Activated CD4-positive, alpha-beta T cell treated with anti-CD3 and anti-CD28 coated beads, Interleukin-2, amount 50 U/mL, for 48 hours (primary cell): ENCODE measurements at regions not wholly inside any gene's neighbourhood (a gene's known extent, or its start where the extent isn't known, plus 50 kb on each side); places are given as distances from the start of the nearest gene placed in this dataset.

Experiments
- DNase-seq, 2 experiments: peaks; one replicate each; pipeline ENCODE4 v3.0.0-alpha.2; 2020

GRCh38 chr3:22117751-22118346, 366.8 kb upstream of the ZNF385D start:
- DNase-seq = no peak

GRCh38 chr3:22118542-22118941, 367.5 kb upstream of the ZNF385D start:
- no peak for DNase-seq

- no peak for DNase-seq
These were observed 370.2 kb upstream of the ZNF385D start for GRCh38 chr3:22121068-22121701.

GRCh38 chr3:22122567-22122966, 371.6 kb upstream of the ZNF385D start:
- no peak for DNase-seq

GRCh38 chr3:22129101-22129500, 378.1 kb upstream of the ZNF385D start:
- DNase-seq = no peak

GRCh38 chr3:22141769-22142168, 390.8 kb upstream of the ZNF385D start:
- DNase-seq = no peak

- no peak for DNase-seq
These were observed 396.2 kb upstream of the ZNF385D start for GRCh38 chr3:22147161-22147560.

GRCh38 chr3:22156868-22157267, 405.9 kb upstream of the ZNF385D start:
- DNase-seq = no peak

GRCh38 chr3:22157848-22158247, 406.8 kb upstream of the ZNF385D start:
- no peak for DNase-seq

- no peak for DNase-seq
These were observed 408.1 kb upstream of the ZNF385D start for GRCh38 chr3:22159004-22159695.

GRCh38 chr3:22161315-22161714, 410.3 kb upstream of the ZNF385D start:
- no peak for DNase-seq

GRCh38 chr3:22170370-22170769, 419.4 kb upstream of the ZNF385D start:
- DNase-seq = no peak

GRCh38 chr3:22172964-22173363, 422.0 kb upstream of the ZNF385D start:
- DNase-seq = no peak

- no peak for DNase-seq
These were observed 424.9 kb upstream of the ZNF385D start for GRCh38 chr3:22175947-22176346.

- DNase-seq = no peak
These were observed 425.9 kb upstream of the ZNF385D start for GRCh38 chr3:22176911-22177310.

GRCh38 chr3:22189616-22190015, 438.6 kb upstream of the ZNF385D start:
- no peak for DNase-seq

- DNase-seq = no peak
These were observed 448.1 kb upstream of the ZNF385D start for GRCh38 chr3:22199095-22199494.

GRCh38 chr3:22208844-22209243, 457.8 kb upstream of the ZNF385D start:
- no peak for DNase-seq

- DNase-seq = no peak
These were observed 458.6 kb upstream of the ZNF385D start for GRCh38 chr3:22209578-22209977.

GRCh38 chr3:22210693-22211092, 459.7 kb upstream of the ZNF385D start:
- DNase-seq = no peak

- no peak for DNase-seq
These were observed 465.6 kb upstream of the ZNF385D start for GRCh38 chr3:22216601-22217000.

- DNase-seq = no peak
These were observed 474.2 kb upstream of the ZNF385D start for GRCh38 chr3:22225161-22225560.

- DNase-seq = no peak
These were observed 477.7 kb upstream of the ZNF385D start for GRCh38 chr3:22228705-22229104.

GRCh38 chr3:22231061-22231460, 480.1 kb upstream of the ZNF385D start:
- DNase-seq = no peak
